GM13976 (cell line): ENCODE measurements at regions not wholly inside any gene's neighbourhood (a gene's known extent, or its start where the extent isn't known, plus 50 kb on each side); places are given as distances from the start of the nearest gene placed in this dataset.

ENCODE experiments used
- DNase-seq: peaks from one replicate; pipeline ENCODE4 v3.0.0; 2012; ENCODE audit warnings: low spot score
- in situ Hi-C: fragments of 300-500 bp; cut with MboI; formaldehyde crosslinking; loops from one replicate; pipeline ENCODE4 v1.12.0; 2022; ENCODE audit warnings: low sequenced_read_pairs, mixed read lengths, inconsistent platforms; ENCODE audit not compliant: unreplicated experiment
- TF ChIP-seq, protein P1 (sequence below): IDR thresholded peaks from 2 replicates; pipeline ENCODE4 v1.5.1; 2012; ENCODE audit warnings: borderline replicate concordance, mild to moderate bottlenecking; ENCODE audit not compliant: insufficient read depth; ENCODE audit errors: extremely low read depth, missing control alignments, control extremely low read depth

DNA sequence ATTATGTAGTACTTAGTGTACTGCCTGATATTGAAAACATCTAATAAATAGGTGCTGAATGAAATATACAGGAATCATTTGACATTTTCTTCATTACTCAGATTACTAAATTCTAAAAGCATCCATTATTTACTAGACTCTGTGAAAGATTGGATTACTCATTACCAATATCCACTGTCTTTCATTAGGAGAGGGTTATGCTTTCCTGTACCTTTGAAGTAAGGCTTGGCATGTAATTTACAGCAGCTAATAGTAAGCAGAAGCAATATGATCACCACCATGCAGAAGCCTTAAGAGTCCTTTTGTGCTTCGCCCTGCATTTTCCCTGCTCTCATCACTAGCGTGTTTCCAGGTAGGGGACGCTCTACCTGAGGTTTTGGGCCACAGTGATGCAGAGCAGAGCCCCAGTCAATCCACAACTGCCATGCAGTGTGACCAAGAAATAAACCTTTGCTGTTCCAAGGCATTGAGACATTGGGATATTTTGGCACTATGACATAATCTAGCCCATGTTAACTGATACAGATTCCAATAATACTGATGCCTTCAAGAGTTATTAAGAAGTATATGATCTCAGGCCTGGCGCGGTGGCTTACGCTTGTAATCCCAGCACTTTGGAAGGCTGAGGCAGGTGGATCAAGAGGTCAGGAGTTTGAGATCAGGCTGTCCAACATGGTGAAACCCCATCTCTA is 502.8 kb upstream of the MARCKS start:
- TF ChIP-seq, protein P1, sequence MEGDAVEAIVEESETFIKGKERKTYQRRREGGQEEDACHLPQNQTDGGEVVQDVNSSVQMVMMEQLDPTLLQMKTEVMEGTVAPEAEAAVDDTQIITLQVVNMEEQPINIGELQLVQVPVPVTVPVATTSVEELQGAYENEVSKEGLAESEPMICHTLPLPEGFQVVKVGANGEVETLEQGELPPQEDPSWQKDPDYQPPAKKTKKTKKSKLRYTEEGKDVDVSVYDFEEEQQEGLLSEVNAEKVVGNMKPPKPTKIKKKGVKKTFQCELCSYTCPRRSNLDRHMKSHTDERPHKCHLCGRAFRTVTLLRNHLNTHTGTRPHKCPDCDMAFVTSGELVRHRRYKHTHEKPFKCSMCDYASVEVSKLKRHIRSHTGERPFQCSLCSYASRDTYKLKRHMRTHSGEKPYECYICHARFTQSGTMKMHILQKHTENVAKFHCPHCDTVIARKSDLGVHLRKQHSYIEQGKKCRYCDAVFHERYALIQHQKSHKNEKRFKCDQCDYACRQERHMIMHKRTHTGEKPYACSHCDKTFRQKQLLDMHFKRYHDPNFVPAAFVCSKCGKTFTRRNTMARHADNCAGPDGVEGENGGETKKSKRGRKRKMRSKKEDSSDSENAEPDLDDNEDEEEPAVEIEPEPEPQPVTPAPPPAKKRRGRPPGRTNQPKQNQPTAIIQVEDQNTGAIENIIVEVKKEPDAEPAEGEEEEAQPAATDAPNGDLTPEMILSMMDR, result no peak
- in situ Hi-C loops, result no loop called here
- DNase-seq, result no peak

DNA sequence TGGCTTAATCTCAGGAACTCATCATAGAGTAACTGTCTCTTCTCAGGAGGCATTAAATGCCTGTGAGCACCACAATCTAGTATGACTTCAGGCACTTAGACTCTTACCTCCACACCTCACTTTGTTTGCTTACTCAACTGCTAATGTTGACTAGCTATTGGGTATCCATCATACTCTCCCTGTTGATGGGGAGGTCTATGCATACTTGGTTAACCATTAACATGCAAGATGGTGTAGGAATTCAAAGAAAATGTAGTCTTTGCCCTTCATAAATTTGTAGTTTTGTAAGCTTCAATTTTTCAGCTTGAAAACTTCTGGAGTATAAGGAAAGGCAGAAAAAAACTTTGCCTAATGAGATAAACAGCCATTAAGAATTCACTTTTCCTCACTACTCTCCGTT is 501.0 kb upstream of the MARCKS start:
- in situ Hi-C loops, result no loop called here
- no peak for DNase-seq
- TF ChIP-seq, protein P1, result no peak

DNA sequence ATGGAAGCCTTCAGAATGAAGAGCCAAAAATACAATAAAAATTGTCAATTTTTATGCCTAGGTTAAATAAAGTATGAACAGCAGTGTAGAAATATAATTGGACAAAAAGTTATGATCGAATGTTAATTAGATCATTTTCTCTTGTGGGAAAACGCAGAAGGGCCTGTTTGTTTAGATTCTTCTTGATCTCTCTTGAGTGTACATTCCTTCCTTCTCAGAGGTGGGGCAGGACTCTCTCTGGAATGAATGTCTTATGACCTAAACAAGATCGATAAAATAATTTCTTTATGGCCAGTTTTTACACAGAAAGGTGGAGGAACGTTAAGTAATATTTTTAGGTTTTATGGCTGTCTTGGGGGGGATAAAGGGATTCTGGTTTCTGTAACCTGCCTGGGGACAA is 500.1 kb upstream of the MARCKS start:
- TF ChIP-seq, protein P1, result no peak
- in situ Hi-C loops, result no loop called here
- DNase-seq, result no peak

DNA sequence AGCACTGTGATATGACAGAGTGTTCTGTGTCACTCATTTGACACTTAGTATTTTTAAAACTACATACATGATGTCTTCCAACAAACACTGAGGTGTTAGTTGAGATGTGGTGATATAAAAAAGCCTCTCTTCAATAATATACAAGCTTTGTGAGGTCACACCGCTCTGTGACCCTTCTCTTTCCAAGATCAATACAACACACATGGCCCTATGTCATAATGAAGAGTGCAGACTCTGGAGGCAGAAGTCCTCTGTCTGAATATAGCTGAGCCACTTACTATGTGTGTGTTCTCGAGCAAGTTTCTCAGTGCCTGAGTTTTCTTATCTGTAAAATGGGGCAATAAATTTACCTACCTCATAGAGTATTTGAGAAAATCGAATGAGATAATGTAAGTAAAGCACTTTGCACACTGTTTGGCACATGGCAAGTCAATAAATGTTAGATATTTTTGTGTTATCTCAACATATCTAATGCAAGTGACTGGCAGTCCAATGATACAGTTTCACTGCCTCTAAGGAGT is 499.0 kb upstream of the MARCKS start:
- TF ChIP-seq, protein P1, result no peak
- no peak for DNase-seq
- in situ Hi-C loops, result no loop called here

DNA sequence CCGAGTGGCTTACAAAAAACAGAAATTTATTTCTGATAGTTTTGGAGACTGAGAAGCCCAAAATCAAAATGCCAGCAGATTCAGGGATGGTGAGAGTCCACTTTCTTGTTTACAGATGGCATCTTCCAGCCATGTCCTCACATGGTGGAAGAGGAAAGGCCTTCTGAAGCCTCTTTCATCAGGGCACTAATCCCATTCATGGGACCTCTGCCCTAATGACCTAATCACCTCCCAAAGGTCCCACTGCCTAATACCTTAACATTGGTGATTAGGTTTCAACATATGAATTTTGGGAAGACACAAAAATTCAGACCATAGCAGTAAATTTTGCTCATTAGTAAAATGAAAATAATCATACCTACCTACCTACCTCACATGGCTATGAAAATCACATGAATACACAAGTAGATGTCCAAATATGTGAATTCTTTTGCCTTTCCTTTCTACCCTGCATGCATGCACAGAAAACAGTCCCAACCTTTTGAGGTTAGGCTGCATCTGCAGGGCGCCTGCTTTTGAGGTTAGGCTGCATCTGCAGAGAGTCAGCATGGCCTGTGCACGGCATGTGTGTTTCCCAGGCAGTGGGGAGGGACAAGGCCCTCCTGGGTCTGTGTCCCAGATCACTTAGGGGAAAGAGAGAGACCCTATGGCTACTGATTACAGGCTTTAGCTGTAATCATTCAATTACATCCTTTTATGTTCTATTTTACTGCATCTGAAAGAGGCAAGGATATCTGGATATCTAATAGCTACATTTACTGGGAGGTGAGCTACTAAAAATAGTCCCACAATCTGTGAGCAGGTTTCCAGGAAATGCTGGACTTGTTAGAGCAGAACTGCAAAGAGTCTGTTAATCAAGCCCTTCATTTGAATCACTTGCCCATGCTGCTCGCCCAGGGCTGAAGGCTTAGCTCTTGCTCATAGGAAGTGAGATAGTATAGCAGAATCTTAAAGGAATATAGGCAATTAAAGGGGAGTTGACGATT is 497.7 kb upstream of the MARCKS start:
- in situ Hi-C loops, result no loop called here

DNA sequence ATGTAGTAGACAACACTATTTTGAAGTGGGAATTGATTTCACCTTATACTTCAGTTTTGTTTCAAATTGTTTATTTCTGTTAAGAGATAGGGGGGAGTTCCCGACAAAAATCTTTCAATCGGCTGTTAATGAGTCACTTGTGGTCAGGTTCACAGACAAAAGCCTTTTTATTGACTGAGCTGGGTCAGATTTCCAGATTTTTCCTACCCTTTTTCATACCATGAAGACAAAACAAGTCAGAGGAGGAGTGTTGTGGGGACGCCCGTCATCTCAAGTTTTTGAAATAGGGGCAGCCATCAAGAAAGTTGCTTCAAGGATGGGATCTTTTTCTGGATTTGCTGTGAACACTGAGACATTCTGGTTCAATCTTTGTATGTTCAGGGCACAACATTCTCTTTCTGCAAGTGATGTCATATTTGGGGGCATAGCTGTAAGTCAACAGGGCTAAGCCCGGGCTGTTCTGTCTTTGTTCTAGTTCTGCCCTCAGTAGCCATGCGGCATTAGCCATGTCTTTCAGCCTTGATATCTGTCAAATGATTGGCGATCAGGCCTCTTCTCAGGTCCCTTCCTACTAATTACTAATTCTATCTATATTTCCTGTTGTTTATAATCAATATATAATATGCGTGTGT is 496.0 kb upstream of the MARCKS start:
- TF ChIP-seq, protein P1, result no peak
- in situ Hi-C loops, result no loop called here
- no peak for DNase-seq

More for the DNA sequence above, 497.7 kb upstream of the MARCKS start:
- TF ChIP-seq, protein P1, result no peak
- no peak for DNase-seq
